Endothelial cell of umbilical vein (primary cell): ENCODE measurements at regions not wholly inside any gene's neighbourhood (a gene's known extent, or its start where the extent isn't known, plus 50 kb on each side); places are given as distances from the start of the nearest gene placed in this dataset.

Experiments
- BruUV-seq: library from RNA; stranded (reverse); fragments of 400-500 nt; replicated peaks from 2 replicates; lab custom pipeline; 2021; lab: Mats Ljungman, UMichigan
- CTCF ChIA-PET: fragments of 300-600, 350-600 bp; sonication (Branson Sonifier 250); formaldehyde crosslinking; loops from one replicate; lab custom pipeline; 2021; ENCODE audit warnings: antibody characterized with exemption, inconsistent platforms; lab: Charles Lee
- POLR2A ChIA-PET: fragments of 300-600, 350-600 bp; sonication (Branson Sonifier 250); formaldehyde crosslinking; loops from one replicate; lab custom pipeline; 2021; ENCODE audit warnings: antibody characterized with exemption, inconsistent platforms; lab: Charles Lee
- DNase-seq: peaks from one replicate; pipeline ENCODE4 v3.0.0-alpha.2; 2011; ENCODE audit warnings: low read depth, low spot score
- FAIRE-seq: peaks from 2 replicates; lab custom pipeline; 2011; peaks lifted over from hg19 to GRCh38; lab: Jason Lieb, UNC
- H2AFZ ChIP-seq: 2 replicates; pipeline ENCODE4 v1.6.0; 2012; ENCODE audit warnings: low read depth, low read length, control low read depth, inconsistent platforms
- H3K27ac ChIP-seq: 2 replicates; pipeline ENCODE4 v1.5.1; 2011; ENCODE audit warnings: low read depth, mild to moderate bottlenecking, control low read depth, low read length, moderate library complexity; ENCODE audit not compliant: insufficient read depth
- H3K27me3 ChIP-seq, 2 experiments: 2 replicates each; pipeline versions ENCODE4 v1.6.0 to v1.6.1; 2011; ENCODE audit warnings: low read length in 2 of 2, mixed read lengths in 1 of 2; ENCODE audit not compliant: control insufficient read depth in 2 of 2, insufficient read depth in 2 of 2
- H3K36me3 ChIP-seq, 2 experiments: 2 replicates in 1 of 2; 3 replicates in 1 of 2; pipeline ENCODE4 v1.5.1; 2011; ENCODE audit warnings: low read length in 2 of 2, mild to moderate bottlenecking in 1 of 2, moderate library complexity in 1 of 2; ENCODE audit not compliant: control insufficient read depth in 2 of 2, insufficient read depth in 2 of 2; ENCODE audit errors: extremely low read depth in 1 of 2
- H3K4me1 ChIP-seq: 3 replicates; pipeline ENCODE4 v1.5.1; 2011; ENCODE audit warnings: mild to moderate bottlenecking, low read length; ENCODE audit not compliant: control insufficient read depth, insufficient read depth; ENCODE audit errors: extremely low read depth
- H3K4me2 ChIP-seq: 2 replicates; pipeline ENCODE4 v1.6.1; 2011; ENCODE audit warnings: low read length, control low read depth, mixed read lengths; ENCODE audit not compliant: insufficient read depth
- H3K4me3 ChIP-seq, 3 experiments: fragments of 200-600 bp in 1 of 3; sonication (generic), shearing (Covaris generic) in 1 of 3; replicated peaks in 1 of 3; 2 replicates each; pipeline ENCODE4 v1.5.1; 2011 to 2016; ENCODE audit warnings: control low read depth in 3 of 3, low read length in 3 of 3, mild to moderate bottlenecking in 2 of 3, inconsistent platforms in 1 of 3, low read depth in 1 of 3, moderate library complexity in 1 of 3; ENCODE audit not compliant: insufficient read depth in 1 of 3
- H3K79me2 ChIP-seq: 2 replicates; pipeline ENCODE4 v1.6.0; 2012; ENCODE audit warnings: low read length, inconsistent platforms; ENCODE audit not compliant: control insufficient read depth, insufficient read depth
- H3K9ac ChIP-seq: replicated peaks from 2 replicates; pipeline ENCODE3; 2011; ENCODE audit warnings: low read length, control low read depth; ENCODE audit not compliant: insufficient read depth; ENCODE audit errors: extremely low read depth
- H3K9me1 ChIP-seq: replicated peaks from 3 replicates; pipeline ENCODE4 v1.6.0; 2011; ENCODE audit warnings: mild to moderate bottlenecking, low read length; ENCODE audit not compliant: control insufficient read depth, insufficient read depth; ENCODE audit errors: extremely low read depth
- H3K9me3 ChIP-seq: replicated peaks from 2 replicates; pipeline ENCODE4 v1.5.1; 2012; ENCODE audit warnings: low read length, inconsistent platforms; ENCODE audit not compliant: control insufficient read depth, insufficient read depth
- H4K20me1 ChIP-seq: replicated peaks from 2 replicates; pipeline ENCODE3; 2011; ENCODE audit warnings: mild to moderate bottlenecking, low read length; ENCODE audit not compliant: control insufficient read depth, insufficient read depth; ENCODE audit errors: extremely low read depth
- CTCF ChIP-seq, 2 donors: IDR thresholded peaks; 1 replicate in 1 of 2; 2 replicates in 1 of 2; pipeline ENCODE4 v1.5.1; 2011; ENCODE audit warnings: low read length in 2 of 2, mild to moderate bottlenecking in 2 of 2, moderate library complexity in 2 of 2, control low read depth in 1 of 2, inconsistent platforms in 1 of 2, low read depth in 1 of 2; ENCODE audit not compliant: insufficient read depth in 1 of 2; ENCODE audit errors: extremely low read depth in 1 of 2
- EZH2 ChIP-seq: IDR thresholded peaks from 2 replicates; pipeline ENCODE4 v1.6.1; 2012; ENCODE audit warnings: borderline replicate concordance, low read depth, mild to moderate bottlenecking, moderate library complexity, low read length, inconsistent platforms; ENCODE audit not compliant: severe bottlenecking
- FOS ChIP-seq: IDR thresholded peaks from 2 replicates; pipeline ENCODE4 v1.6.1; 2011; ENCODE audit warnings: mild to moderate bottlenecking, low read length, moderate library complexity, borderline replicate concordance; ENCODE audit not compliant: insufficient read depth
- GATA2 ChIP-seq: IDR thresholded peaks from 2 replicates; pipeline ENCODE4 v1.7.0; 2011; ENCODE audit warnings: low read depth, mild to moderate bottlenecking, moderate library complexity, mixed read lengths, low read length; ENCODE audit not compliant: insufficient read length, insufficient read depth
- JUN ChIP-seq: IDR thresholded peaks from 2 replicates; pipeline ENCODE4 v1.6.1; 2011; ENCODE audit warnings: borderline replicate concordance, low read depth; ENCODE audit not compliant: insufficient read length, insufficient read depth
- POLR2AphosphoS5 ChIP-seq: IDR thresholded peaks from 2 replicates; pipeline ENCODE4 v1.6.1; 2012; ENCODE audit warnings: low read depth, mild to moderate bottlenecking, control low read depth, low read length, moderate library complexity; ENCODE audit not compliant: insufficient read depth
- dilution Hi-C: fragments of 300-500 bp; cut with MboI; formaldehyde crosslinking; loops from one replicate; pipeline ENCODE4 v1.15.0; 2019; ENCODE audit warnings: low sequenced_read_pairs; ENCODE audit not compliant: extremely low pct_ligation_motif_present
- intact Hi-C: fragments of 100-400 bp; cut with micrococcal nuclease; formaldehyde crosslinking; loops from one replicate; pipeline ENCODE4 v1.10.0; 2022

- CTCF ChIA-PET, result no interaction called here
- Histone ChIP-seq H3K4me3 (no peak overlapping the region), H2AFZ (peak overlapping the region; percentile 28), H3K9me3 (no peaks in the 10 kb centered on the region), H3K4me2 (peak overlapping the region; percentile 64), H3K4me1 (peaks cover 24% of the 10 kb centered on the region), H4K20me1 (no peaks in the 10 kb centered on the region), H3K79me2 (no peaks in the 10 kb centered on the region), H3K9me1 (no peaks in the 10 kb centered on the region), H3K9ac (peak overlapping the region; percentile 71), H3K27me3 (no peaks in the 10 kb centered on the region), H3K27ac (peak overlapping the region; percentile 100), H3K36me3 (no peaks in the 10 kb centered on the region)
- BruUV-seq, result no TSS peak
- intact Hi-C loops (loop anchor here (1.0 kb wide), 4 partner anchors 35 to 230 kb away; no protein-coding TSS in a partner anchor), dilution Hi-C loops (no loop called here)
- TF ChIP-seq POLR2AphosphoS5 (peak; percentile 43), EZH2 (no peak), FOS (peak; percentile 83), GATA2 (peak; percentile 60), CTCF (IDR thresholded peaks at IDR 0.05; ENCODE audit: extremely low read depth in 1 of 2, insufficient read depth in 1 of 2, low read depth in 1 of 2, low read length in 2 of 2) (no peak), JUN (peak; percentile 95)
- DNase-seq, result peak; percentile 93
- peak; percentile 85 for FAIRE-seq
- POLR2A ChIA-PET, result no interaction called here
These were observed 54.0 kb upstream of the ABCB5 start for GRCh38 chr7:20561466-20561865.
